ENCODE measurements at regions not wholly inside any gene's neighbourhood (a gene's known extent, or its start where the extent isn't known, plus 50 kb on each side); places are given as distances from the start of the nearest gene placed in this dataset.

DNA sequence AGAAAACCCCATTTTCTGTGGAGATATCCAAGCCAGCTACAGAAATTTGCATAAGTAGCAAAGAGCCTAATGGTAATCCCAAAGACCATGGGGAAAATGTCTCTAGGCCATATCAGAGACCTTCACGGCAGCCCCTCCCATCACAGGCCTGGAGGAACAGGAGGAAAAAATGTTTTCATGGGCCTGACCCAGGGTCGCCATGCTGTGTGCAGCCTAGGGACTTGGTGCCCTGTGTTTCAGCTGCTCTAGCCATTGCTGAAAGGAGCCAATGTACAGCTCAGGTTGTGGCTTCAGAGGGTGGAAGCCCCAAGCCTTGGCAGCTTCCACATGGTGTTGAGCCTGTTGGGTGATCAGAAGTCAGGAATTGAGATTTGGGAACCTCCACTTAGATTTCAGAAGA is 1150.7 kb downstream of the OTOL1 start (continued):
- TF ChIP-seq, protein P1, sequence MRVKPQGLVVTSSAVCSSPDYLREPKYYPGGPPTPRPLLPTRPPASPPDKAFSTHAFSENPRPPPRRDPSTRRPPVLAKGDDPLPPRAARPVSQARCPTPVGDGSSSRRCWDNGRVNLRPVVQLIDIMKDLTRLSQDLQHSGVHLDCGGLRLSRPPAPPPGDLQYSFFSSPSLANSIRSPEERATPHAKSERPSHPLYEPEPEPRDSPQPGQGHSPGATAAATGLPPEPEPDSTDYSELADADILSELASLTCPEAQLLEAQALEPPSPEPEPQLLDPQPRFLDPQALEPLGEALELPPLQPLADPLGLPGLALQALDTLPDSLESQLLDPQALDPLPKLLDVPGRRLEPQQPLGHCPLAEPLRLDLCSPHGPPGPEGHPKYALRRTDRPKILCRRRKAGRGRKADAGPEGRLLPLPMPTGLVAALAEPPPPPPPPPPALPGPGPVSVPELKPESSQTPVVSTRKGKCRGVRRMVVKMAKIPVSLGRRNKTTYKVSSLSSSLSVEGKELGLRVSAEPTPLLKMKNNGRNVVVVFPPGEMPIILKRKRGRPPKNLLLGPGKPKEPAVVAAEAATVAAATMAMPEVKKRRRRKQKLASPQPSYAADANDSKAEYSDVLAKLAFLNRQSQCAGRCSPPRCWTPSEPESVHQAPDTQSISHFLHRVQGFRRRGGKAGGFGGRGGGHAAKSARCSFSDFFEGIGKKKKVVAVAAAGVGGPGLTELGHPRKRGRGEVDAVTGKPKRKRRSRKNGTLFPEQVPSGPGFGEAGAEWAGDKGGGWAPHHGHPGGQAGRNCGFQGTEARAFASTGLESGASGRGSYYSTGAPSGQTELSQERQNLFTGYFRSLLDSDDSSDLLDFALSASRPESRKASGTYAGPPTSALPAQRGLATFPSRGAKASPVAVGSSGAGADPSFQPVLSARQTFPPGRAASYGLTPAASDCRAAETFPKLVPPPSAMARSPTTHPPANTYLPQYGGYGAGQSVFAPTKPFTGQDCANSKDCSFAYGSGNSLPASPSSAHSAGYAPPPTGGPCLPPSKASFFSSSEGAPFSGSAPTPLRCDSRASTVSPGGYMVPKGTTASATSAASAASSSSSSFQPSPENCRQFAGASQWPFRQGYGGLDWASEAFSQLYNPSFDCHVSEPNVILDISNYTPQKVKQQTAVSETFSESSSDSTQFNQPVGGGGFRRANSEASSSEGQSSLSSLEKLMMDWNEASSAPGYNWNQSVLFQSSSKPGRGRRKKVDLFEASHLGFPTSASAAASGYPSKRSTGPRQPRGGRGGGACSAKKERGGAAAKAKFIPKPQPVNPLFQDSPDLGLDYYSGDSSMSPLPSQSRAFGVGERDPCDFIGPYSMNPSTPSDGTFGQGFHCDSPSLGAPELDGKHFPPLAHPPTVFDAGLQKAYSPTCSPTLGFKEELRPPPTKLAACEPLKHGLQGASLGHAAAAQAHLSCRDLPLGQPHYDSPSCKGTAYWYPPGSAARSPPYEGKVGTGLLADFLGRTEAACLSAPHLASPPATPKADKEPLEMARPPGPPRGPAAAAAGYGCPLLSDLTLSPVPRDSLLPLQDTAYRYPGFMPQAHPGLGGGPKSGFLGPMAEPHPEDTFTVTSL (CRISPR knock-in tag; IDR thresholded peaks at IDR 0.05; ENCODE audit: borderline replicate concordance): no peak
- TF ChIP-seq, protein P2, sequence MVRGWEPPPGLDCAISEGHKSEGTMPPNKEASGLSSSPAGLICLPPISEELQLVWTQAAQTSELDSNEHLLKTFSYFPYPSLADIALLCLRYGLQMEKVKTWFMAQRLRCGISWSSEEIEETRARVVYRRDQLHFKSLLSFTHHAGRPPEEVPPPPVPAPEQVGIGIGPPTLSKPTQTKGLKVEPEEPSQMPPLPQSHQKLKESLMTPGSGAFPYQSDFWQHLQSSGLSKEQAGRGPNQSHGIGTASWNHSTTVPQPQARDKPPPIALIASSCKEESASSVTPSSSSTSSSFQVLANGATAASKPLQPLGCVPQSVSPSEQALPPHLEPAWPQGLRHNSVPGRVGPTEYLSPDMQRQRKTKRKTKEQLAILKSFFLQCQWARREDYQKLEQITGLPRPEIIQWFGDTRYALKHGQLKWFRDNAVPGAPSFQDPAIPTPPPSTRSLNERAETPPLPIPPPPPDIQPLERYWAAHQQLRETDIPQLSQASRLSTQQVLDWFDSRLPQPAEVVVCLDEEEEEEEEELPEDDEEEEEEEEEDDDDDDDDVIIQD (CRISPR knock-in tag; IDR thresholded peaks at IDR 0.05; ENCODE audit: low read depth): no peak
- TF ChIP-seq ZC3H4 (CRISPR knock-in tag; IDR thresholded peaks at IDR 0.05; ENCODE audit: borderline replicate concordance) (no peak), GATA4 (IDR thresholded peaks at IDR 0.05; ENCODE audit: borderline replicate concordance, low read depth) (no peak)

DNA sequence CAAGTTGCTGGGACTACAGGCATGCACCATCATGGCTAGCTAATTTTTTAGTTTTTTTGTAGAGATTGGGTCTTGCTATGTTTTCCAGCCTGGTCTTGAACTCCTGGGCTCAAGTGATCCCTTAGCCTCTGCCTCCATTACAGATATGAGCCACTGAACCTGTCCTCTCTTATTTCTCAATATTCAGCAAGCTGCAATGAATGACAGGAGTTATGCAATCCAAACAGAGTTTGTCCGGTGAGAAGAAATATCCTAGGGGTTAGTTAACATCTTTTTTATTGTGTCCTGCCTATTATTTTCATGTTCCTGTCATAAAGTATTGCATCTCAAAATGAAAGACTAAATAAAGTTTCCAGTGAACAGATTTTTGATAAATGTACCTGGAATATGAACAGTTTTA is 1161.4 kb downstream of the OTOL1 start:
- CTCF ChIA-PET (ENCODE audit: low intra/inter-chr PET ratio, low total read pairs): no interaction called here
- ATAC-seq: no peak
- POLR2A ChIA-PET: no interaction called here
- no peak for FAIRE-seq
- Histone ChIP-seq H2AFZ (ENCODE audit: low read length) (no peak overlapping the region), H3K4me3 (replicated peaks in 1 of 3; ENCODE audit: insufficient read depth in 1 of 3, low read depth in 2 of 3, low read length in 3 of 3) (no peak overlapping the region), H3K36me3 (replicated peaks in 1 of 2; ENCODE audit: control insufficient read depth in 1 of 2, insufficient read depth in 2 of 2, low read length in 2 of 2) (no peaks in the 10 kb centered on the region), H3K4me2 (ENCODE audit: low read depth, low read length) (no peak overlapping the region), H3K27ac (ENCODE audit: extremely low read length, insufficient read depth, low read length) (no peak overlapping the region), H3K79me2 (ENCODE audit: insufficient read depth, low read length) (no peaks in the 10 kb centered on the region), H4K20me1 (ENCODE audit: insufficient read depth, low read length) (no peaks in the 10 kb centered on the region), H3K27me3 (ENCODE audit: control insufficient read depth in 1 of 2, insufficient read depth in 2 of 2, low read length in 2 of 2) (no peaks in the 10 kb centered on the region), H3K4me1 (ENCODE audit: insufficient read depth, low read length) (no peaks in the 10 kb centered on the region), H3K9ac (ENCODE audit: insufficient read depth, low read depth, low read length) (no peak overlapping the region), H3K9me3 (ENCODE audit: low read length) (peaks cover 11% of the 10 kb centered on the region; the same call in 1 of the 2 replicates)
- in situ Hi-C loops (cut with HindIII; ENCODE audit: extremely low pct_ligation_motif_present, low pct_unique_long_range_greater_than_20kb): no loop called here
- 6% methylated on average over 1 of the region's 1 CpG for WGBS (ENCODE audit: low lambda C conversion rate)
- BruUV-seq (replicated peaks): no TSS peak
- intact Hi-C loops (cut with micrococcal nuclease; ENCODE audit: unreplicated experiment): no loop called here
- TF ChIP-seq ZNF577 (CRISPR knock-in tag; IDR thresholded peaks at IDR 0.05; ENCODE audit: borderline replicate concordance, low read depth) (no peak), ZNF891 (CRISPR knock-in tag; IDR thresholded peaks at IDR 0.05) (no peak), RFX3 (CRISPR knock-in tag; IDR thresholded peaks at IDR 0.05) (no peak), DPF2 (CRISPR knock-in tag; IDR thresholded peaks at IDR 0.05; ENCODE audit: borderline replicate concordance, low read depth) (no peak), CEBPB (IDR thresholded peaks at IDR 0.05; ENCODE audit: borderline replicate concordance, low read depth, low read length) (peak; percentile 66), ZNF431 (CRISPR knock-in tag; IDR thresholded peaks at IDR 0.05; ENCODE audit: borderline replicate concordance, low read depth) (no peak)
- TF ChIP-seq, protein P3, sequence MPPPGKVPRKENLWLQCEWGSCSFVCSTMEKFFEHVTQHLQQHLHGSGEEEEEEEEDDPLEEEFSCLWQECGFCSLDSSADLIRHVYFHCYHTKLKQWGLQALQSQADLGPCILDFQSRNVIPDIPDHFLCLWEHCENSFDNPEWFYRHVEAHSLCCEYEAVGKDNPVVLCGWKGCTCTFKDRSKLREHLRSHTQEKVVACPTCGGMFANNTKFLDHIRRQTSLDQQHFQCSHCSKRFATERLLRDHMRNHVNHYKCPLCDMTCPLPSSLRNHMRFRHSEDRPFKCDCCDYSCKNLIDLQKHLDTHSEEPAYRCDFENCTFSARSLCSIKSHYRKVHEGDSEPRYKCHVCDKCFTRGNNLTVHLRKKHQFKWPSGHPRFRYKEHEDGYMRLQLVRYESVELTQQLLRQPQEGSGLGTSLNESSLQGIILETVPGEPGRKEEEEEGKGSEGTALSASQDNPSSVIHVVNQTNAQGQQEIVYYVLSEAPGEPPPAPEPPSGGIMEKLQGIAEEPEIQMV (CRISPR knock-in tag; IDR thresholded peaks at IDR 0.05; ENCODE audit: low read depth): no peak
- DNase-seq (ENCODE audit: low spot score): no peak

Data from HepG2 (cell line).